ENCODE measurements at regions not wholly inside any gene's neighbourhood (a gene's known extent, or its start where the extent isn't known, plus 50 kb on each side); places are given as distances from the start of the nearest gene placed in this dataset.

DNA sequence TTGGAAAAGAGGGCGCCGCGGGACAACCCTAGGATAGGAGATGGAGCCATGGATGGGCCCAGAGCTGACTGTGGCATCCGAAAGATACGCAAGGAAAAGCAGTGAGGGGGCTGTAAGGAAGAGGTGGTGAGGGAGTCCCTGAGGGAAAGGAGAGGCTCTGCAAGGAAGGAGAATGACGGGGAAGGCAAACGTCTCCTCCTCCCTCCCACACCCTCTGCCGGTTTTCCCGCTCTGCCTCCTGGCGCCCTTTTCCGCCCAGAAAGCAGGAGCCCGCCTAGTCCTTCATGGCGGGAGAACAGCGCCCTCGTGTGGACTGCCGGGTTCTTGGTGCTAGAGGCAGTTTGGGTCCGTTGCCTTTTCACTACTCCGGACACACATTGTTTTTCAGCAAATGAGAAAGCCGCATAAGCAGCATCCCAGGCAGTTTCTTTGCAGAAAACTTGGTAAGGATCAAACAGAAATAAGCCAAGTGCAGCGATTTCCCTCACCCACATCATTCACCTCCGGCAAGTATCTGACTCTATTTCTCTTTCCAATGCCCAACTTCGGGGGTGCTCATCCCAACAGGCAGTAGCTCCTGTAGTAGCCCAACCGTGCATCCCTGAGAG, 200.4 kb downstream of the INO80D start:
- DNase-seq: peak; percentile 95
- Histone ChIP-seq H3K36me3 (no peaks in the 10 kb centered on the region), H3K9me3 (no peaks in the 10 kb centered on the region), H3K27me3 (no peaks in the 10 kb centered on the region), H3K4me1 (peaks cover 0 to 34% (median 18%) of the 10 kb centered on the region in 4 donors), H3K4me3 (no peak overlapping the region), H3K27ac (peak overlapping the region in 3 of 4 donors; percentile 70 to 80 (median 72))
- intact Hi-C loops (cut with DNase I): loop anchor here (1.0 to 5.0 kb wide), 3 partner anchors 118 to 203 kb away; partner anchors contain the start of gene NRP2
- TF ChIP-seq POLR2AphosphoS5 (IDR thresholded peaks at IDR 0.05): peak in 3 of 4 donors; percentile 41 to 58 (median 47)
- TF ChIP-seq, protein P1, sequence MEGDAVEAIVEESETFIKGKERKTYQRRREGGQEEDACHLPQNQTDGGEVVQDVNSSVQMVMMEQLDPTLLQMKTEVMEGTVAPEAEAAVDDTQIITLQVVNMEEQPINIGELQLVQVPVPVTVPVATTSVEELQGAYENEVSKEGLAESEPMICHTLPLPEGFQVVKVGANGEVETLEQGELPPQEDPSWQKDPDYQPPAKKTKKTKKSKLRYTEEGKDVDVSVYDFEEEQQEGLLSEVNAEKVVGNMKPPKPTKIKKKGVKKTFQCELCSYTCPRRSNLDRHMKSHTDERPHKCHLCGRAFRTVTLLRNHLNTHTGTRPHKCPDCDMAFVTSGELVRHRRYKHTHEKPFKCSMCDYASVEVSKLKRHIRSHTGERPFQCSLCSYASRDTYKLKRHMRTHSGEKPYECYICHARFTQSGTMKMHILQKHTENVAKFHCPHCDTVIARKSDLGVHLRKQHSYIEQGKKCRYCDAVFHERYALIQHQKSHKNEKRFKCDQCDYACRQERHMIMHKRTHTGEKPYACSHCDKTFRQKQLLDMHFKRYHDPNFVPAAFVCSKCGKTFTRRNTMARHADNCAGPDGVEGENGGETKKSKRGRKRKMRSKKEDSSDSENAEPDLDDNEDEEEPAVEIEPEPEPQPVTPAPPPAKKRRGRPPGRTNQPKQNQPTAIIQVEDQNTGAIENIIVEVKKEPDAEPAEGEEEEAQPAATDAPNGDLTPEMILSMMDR (IDR thresholded peaks at IDR 0.05): peak; percentile 91 to 98 (median 94)
- TF ChIP-seq EP300 (IDR thresholded peaks at IDR 0.05): no peak
- 33 to 36% methylated on average over 23 of the region's 23 CpGs for WGBS, 2 donors

DNA sequence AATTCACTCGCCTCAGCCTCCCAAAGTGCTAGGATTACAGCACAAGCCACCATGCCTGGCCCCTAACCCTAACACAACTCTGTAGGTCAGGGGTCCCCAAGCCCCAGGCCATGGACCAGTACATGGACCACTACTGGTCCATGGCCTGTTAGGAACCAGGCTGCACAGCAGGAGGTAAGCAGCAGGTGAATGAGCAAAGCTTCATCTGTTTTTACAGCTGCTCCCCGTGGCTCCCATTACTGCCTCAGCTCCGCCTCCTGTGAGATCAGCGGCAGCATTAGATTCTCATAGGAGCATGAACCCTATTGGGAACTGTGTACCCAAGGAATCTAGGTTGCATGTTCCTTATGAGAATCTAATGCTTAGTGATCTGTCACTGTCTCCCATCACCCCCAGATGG, 201.7 kb downstream of the NRP2 start:
- no peaks in the 10 kb centered on the region for H3K9me3 ChIP-seq
- intact Hi-C loops (cut with DNase I): loop anchor here (2.0 kb wide), 1 partner anchor 201 kb away; the partner anchor contains the start of gene NRP2

DNA sequence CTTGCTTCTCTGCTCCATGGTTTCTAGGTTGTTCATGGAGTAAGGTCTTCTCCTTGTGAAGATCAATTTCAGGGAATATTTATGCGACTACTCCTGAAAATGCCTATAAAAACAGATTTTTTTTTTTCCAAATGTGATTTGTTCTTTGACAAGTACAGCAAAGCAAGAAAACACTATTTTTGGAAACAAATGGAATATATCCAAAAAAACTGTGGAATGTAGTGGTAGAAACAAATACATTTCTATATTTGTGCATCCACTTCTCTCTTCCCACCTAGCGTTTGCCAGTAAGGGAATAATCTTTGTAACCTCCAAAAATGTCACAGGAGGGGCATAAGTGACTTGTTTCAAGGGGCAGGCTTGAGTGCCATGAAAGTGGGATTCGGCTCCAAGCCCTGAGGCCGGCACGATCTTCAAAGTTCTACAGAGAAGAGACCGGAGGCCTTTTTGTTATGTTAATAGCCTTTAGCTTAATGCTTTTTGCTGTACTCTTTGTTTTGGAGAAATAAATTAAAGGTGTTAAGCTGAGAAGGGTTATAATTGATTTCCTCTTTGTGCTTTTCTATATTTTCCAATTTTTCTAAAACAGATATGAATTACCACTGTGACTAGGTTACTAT, 200.6 kb downstream of the NRP2 start:
- intact Hi-C loops (cut with DNase I): no loop called here
- Histone ChIP-seq H3K9me3 (no peaks in the 10 kb centered on the region), H3K4me3 (no peak overlapping the region), H3K4me1 (peaks cover 0 to 36% (median 17%) of the 10 kb centered on the region in 4 donors), H3K27ac (peak overlapping the region; percentile 41 to 80 (median 58)), H3K36me3 (no peaks in the 10 kb centered on the region), H3K27me3 (no peaks in the 10 kb centered on the region)
- TF ChIP-seq, protein P1 (IDR thresholded peaks at IDR 0.05): no peak
- TF ChIP-seq POLR2AphosphoS5 (IDR thresholded peaks at IDR 0.05) (no peak), POLR2A (IDR thresholded peaks at IDR 0.05) (no peak)
- WGBS, 2 donors: 92 to 95% methylated on average over 6 of the region's 6 CpGs
- no peak for DNase-seq

More for the DNA sequence above, 201.7 kb downstream of the NRP2 start:
- no peaks in the 10 kb centered on the region for H3K36me3 ChIP-seq
- no peak for DNase-seq
- TF ChIP-seq POLR2AphosphoS5 (IDR thresholded peaks at IDR 0.05) (no peak), EP300 (IDR thresholded peaks at IDR 0.05) (no peak), POLR2A (IDR thresholded peaks at IDR 0.05) (no peak)
- TF ChIP-seq, protein P1 (IDR thresholded peaks at IDR 0.05): no peak
- no peak overlapping the region for H3K4me3 ChIP-seq
- H3K27ac ChIP-seq: peak overlapping the region in 3 of 4 donors; percentile 41 to 80 (median 72)
- WGBS, 2 donors: 68 to 80% methylated on average over 4 of the region's 4 CpGs
- peaks cover 0 to 39% (median 18%) of the 10 kb centered on the region in 4 donors for H3K4me1 ChIP-seq
- H3K27me3 ChIP-seq: no peaks in the 10 kb centered on the region

DNA sequence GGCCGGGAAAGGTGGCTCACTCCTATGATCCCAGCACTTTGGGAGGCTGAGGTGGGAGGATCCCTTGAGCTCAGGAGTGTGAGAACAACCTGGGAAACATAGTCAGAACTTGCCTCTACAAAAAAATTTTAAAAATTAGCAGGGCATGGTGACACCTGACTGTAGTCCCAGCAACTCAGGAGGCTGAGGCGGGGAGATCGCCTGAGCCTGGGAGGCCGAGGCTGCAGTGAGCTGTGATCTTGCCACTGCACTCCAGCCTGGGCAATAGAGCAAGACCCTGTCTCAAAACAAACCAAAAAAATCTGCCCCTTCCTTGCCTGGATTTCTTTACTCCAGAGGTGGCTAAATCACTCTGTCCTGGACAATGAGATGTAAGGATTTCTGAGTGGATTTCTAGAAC, 197.7 kb downstream of the NRP2 start:
- no peak for TF ChIP-seq POLR2A (IDR thresholded peaks at IDR 0.05)
- TF ChIP-seq, protein P1 (IDR thresholded peaks at IDR 0.05): no peak
- no peak for TF ChIP-seq POLR2AphosphoS5 (IDR thresholded peaks at IDR 0.05)
- no peak for TF ChIP-seq EP300 (IDR thresholded peaks at IDR 0.05)
- no peak for DNase-seq
- no peaks in the 10 kb centered on the region for H3K9me3 ChIP-seq
- intact Hi-C loops (cut with DNase I): no loop called here
- H3K4me3 ChIP-seq: no peak overlapping the region
- H3K36me3 ChIP-seq: no peaks in the 10 kb centered on the region
- peaks cover 0 to 18% (median 14%) of the 10 kb centered on the region in 4 donors for H3K4me1 ChIP-seq
- H3K27ac ChIP-seq: peak overlapping the region in 1 of 4 donors; percentile 72
- 94% methylated on average over 4 of the region's 4 CpGs for WGBS, 2 donors
- no peaks in the 10 kb centered on the region for H3K27me3 ChIP-seq

All from sigmoid colon (tissue), 6 donors.